H1 (cell line): ENCODE measurements at regions not wholly inside any gene's neighbourhood (a gene's known extent, or its start where the extent isn't known, plus 50 kb on each side); places are given as distances from the start of the nearest gene placed in this dataset.

Experiments used
- CHD2 ChIP-seq: IDR thresholded peaks from 2 replicates; pipeline ENCODE4 v1.6.1; 2012; ENCODE audit warnings: low read length, improper control_type of control experiment
- GTF2F1 ChIP-seq: IDR thresholded peaks from 2 replicates; pipeline ENCODE4 v1.6.1; 2012; ENCODE audit warnings: low read depth, low read length, improper control_type of control experiment, borderline replicate concordance
- SP4 ChIP-seq: IDR thresholded peaks from 2 replicates; pipeline ENCODE4 v1.6.1; 2012; ENCODE audit warnings: low read length, inconsistent platforms
- TAF1 ChIP-seq: IDR thresholded peaks from 2 replicates; pipeline ENCODE4 v1.6.1; 2011; ENCODE audit warnings: mild to moderate bottlenecking, low read depth, low read length

GRCh38 chr15:27672537-27672936, 426.6 kb downstream of the OCA2 start (continued):
- TF ChIP-seq TAF1, result no peak
- TF ChIP-seq CHD2, result no peak
- TF ChIP-seq GTF2F1, result no peak
- no peak for TF ChIP-seq SP4
